Peyer's patch (tissue), 4 donors: ENCODE measurements at regions not wholly inside any gene's neighbourhood (a gene's known extent, or its start where the extent isn't known, plus 50 kb on each side); places are given as distances from the start of the nearest gene placed in this dataset.

Experiments
- DNase-seq, 3 donors: peaks; one replicate each; pipeline ENCODE4 v3.0.0-alpha.2; 2017 to 2019
- H3K27ac ChIP-seq, 4 donors: fragments of 200-600 bp; sonication (generic); one replicate each; pipeline ENCODE4 v1.5.1; 2016 to 2019
- H3K27me3 ChIP-seq, 2 donors: fragments of 200-600 bp; sonication (generic); one replicate each; pipeline ENCODE4 v1.5.1; 2019
- H3K36me3 ChIP-seq, 3 donors: fragments of 200-600 bp; sonication (generic); one replicate each; pipeline ENCODE4 v1.5.1; 2016 to 2019
- H3K4me1 ChIP-seq, 4 donors: fragments of 200-600 bp; sonication (generic); one replicate each; pipeline ENCODE4 v1.5.1; 2016 to 2019
- H3K4me3 ChIP-seq, 4 donors: fragments of 200-600 bp; sonication (generic); 1 replicate in 3 of 4; 2 replicates in 1 of 4; pipeline ENCODE4 v1.5.1; 2016 to 2019; ENCODE audit warnings: mild to moderate bottlenecking in 1 of 4
- H3K9me3 ChIP-seq, 4 donors: fragments of 200-600 bp; sonication (generic); one replicate each; pipeline ENCODE4 v1.5.1; 2016 to 2019; ENCODE audit warnings: mild to moderate bottlenecking in 1 of 4
- POLR2A ChIP-seq, 2 donors: fragments of 450-650 bp; IDR thresholded peaks; one replicate each; pipeline ENCODE4 v1.5.1; 2017; ENCODE audit warnings: antibody characterized with exemption in 2 of 2, mild to moderate bottlenecking in 2 of 2, moderate library complexity in 2 of 2
- TF ChIP-seq, protein P1 (sequence below), 6 experiments: fragments of 450-650 bp in 4 of 6; fragments of 200-600 bp in 2 of 6; sonication (generic) in 1 of 6; IDR thresholded peaks; one replicate each; pipeline ENCODE4 v1.5.1; 2017 to 2019; ENCODE audit warnings: antibody characterized with exemption in 6 of 6, mild to moderate bottlenecking in 3 of 6, moderate library complexity in 1 of 6

DNA sequence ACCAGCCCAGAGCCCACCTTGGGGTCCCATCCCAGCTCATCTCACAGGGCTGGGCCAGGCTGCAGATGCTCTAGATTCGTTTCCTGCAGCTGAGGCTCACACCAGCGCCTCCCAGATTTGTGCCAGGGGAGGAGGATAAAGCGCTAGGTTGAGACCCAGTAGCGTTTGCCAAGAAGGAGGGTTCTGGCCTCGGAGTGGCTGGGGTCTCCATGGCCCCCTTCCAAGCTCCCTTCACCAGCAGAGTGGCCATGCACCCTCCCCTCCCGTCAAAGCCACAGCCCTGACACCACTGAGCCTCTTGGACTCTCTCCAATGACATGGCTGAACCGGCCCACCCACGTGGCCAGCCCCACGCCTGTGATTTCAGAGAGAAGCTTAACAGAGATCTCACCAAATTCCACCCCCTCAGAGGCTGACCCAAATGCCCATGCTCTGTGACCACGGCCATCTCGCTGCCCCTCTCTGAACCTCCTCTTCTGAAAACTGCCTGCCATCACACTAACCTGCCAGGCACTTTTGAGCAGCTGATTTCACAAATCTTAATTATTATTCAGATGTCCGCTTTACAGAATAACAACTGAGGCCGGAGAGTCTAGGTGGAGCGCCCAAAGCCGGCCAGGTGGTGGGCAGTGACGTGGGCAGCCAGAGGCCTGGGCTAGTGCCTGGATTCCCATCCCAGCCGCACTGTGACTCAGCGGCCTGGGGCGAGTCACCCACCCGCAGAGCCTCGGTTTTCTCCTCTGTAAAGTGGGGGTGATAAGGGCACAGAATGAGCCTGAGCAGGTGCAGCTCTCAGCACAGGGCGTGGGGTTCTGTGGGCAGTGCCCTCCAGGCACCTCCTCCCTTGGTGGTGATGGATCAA lies 155.7 kb downstream of the C9orf50 start:
- no peaks in the 10 kb centered on the region for H3K9me3 ChIP-seq
- TF ChIP-seq, protein P1, sequence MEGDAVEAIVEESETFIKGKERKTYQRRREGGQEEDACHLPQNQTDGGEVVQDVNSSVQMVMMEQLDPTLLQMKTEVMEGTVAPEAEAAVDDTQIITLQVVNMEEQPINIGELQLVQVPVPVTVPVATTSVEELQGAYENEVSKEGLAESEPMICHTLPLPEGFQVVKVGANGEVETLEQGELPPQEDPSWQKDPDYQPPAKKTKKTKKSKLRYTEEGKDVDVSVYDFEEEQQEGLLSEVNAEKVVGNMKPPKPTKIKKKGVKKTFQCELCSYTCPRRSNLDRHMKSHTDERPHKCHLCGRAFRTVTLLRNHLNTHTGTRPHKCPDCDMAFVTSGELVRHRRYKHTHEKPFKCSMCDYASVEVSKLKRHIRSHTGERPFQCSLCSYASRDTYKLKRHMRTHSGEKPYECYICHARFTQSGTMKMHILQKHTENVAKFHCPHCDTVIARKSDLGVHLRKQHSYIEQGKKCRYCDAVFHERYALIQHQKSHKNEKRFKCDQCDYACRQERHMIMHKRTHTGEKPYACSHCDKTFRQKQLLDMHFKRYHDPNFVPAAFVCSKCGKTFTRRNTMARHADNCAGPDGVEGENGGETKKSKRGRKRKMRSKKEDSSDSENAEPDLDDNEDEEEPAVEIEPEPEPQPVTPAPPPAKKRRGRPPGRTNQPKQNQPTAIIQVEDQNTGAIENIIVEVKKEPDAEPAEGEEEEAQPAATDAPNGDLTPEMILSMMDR (IDR thresholded peaks at IDR 0.05): no peak
- no peak for TF ChIP-seq POLR2A (IDR thresholded peaks at IDR 0.05)
- no peak overlapping the region for H3K4me3 ChIP-seq
- peak overlapping the region in 3 of 4 donors; percentile 1 to 16 (median 7) for H3K27ac ChIP-seq
- no peaks in the 10 kb centered on the region for H3K27me3 ChIP-seq
- H3K4me1 ChIP-seq: peaks cover 8 to 32% (median 10%) of the 10 kb centered on the region in 4 donors
- DNase-seq: no peak
- no peaks in the 10 kb centered on the region for H3K36me3 ChIP-seq

DNA sequence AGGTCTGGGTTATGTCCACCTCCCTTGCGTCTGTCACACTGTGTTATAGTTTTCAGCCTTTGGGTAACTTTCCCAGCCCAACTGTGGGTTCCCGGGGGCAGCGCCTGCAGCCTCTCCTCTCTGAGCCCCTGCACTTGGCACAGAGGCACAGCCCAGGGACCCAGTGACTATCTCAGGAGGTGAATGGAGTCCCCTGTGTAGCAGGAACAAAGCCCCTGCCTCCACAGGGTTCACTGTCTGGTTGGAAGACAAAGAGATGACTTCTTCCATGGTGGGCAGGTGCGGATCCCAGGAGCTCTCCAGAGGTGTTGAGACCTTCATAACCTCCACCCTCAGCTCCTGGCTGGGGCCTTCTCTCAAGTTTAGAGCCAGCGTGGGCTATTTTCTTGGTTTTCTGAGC lies 156.9 kb downstream of the C9orf50 start:
- Histone ChIP-seq H3K9me3 (no peaks in the 10 kb centered on the region), H3K4me1 (peaks cover 18 to 43% (median 20%) of the 10 kb centered on the region in 4 donors), H3K36me3 (no peaks in the 10 kb centered on the region), H3K27ac (no peak overlapping the region), H3K27me3 (no peaks in the 10 kb centered on the region), H3K4me3 (no peak overlapping the region)
- no peak for DNase-seq
- TF ChIP-seq, protein P1 (IDR thresholded peaks at IDR 0.05): no peak

DNA sequence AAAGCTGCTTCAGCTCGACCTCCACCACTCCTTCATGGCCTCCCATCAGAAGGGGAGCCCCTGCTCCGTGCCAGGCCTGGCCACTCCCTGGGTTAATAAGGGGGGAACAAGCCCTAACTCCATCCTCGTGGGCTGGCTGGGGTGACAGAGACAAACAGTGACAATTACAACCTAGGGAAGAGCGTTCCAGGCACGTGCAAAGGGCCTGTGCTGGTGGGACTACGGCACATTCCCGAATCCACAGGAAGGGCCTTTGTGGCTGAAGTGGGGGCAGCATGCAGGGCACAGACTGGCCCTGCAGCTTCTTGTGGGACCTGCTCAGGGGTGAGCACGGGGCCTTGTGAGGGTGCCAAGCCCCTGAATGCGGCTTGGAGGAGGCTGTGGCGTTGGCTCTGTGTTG lies 157.4 kb downstream of the C9orf50 start:
- peaks cover 20 to 48% (median 26%) of the 10 kb centered on the region in 4 donors for H3K4me1 ChIP-seq
- H3K27ac ChIP-seq: no peak overlapping the region

DNA sequence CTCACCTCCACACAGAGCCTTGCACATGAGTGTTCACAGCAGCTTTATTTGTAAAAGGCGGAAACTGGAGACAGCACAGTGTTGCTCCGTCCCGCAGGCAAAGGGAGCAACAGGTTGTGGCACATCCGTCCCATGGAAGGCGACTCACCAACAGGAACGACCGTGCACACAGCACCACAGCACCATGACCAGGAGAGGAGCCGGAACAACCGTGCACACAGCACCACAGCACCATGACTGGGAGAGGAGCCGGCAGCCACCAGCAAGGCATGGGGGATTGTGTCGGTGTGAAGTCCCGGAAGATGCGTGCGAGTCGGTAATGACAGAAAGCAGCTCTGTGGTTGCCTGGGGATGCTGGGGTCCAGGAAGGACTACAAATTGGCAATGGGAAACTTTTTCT lies 158.5 kb downstream of the C9orf50 start:
- no peaks in the 10 kb centered on the region for H3K36me3 ChIP-seq

More for the DNA sequence above, 157.4 kb downstream of the C9orf50 start:
- Histone ChIP-seq H3K27me3 (no peaks in the 10 kb centered on the region), H3K9me3 (no peaks in the 10 kb centered on the region), H3K36me3 (no peaks in the 10 kb centered on the region), H3K4me3 (no peak overlapping the region)
- TF ChIP-seq, protein P1 (IDR thresholded peaks at IDR 0.05): no peak
- no peak for TF ChIP-seq POLR2A (IDR thresholded peaks at IDR 0.05)
- no peak for DNase-seq

DNA sequence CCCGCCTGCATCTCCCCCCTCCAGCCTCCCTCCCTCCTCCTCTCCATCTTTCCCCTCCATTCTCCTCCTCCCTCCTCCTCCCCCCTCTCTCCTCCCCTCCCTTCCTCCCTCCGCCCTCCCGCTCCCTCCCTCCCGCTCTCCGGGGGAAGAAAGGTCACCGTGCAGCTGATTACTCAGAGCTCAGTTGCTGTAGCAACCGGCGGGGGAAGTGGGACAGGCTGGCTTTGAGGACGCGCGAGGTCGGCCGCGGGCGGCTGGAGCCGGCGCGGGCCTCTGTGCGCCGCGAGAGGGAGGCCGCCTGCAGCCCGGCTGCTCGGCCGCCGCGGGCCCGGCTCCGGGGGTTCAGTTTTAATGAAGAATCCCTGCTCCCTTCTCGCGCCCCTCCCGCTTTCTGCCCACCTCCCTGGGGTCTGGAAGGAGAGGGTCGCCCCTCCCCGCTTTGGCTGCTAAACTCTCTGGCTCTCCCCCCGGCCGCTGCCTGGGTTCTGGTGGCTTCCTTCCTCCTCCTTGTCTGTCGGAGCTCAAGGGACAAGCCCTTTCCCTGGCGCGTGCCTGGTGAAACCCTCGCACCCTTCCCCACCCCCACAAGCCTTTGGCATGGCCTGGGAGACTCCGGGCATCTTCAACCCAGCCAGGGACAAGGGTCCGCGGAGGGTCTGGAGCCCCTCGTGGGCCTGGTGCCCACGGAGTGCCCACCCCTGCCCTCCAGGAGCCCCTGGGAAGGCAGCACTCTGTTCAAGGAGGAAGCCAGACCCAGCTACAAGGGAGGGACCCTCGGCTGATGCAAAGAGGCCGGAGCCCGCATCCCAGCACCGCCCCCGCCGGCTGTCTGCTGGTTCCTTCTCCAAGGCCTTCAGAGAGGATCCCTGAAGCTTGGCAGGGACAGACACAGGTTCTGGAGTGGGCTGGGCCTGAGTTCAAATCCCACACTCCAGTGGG lies 160.3 kb downstream of the C9orf50 start:
- peak; percentile 92 to 97 (median 94) for DNase-seq
- peaks cover 20 to 51% (median 27%) of the 10 kb centered on the region in 4 donors for H3K4me1 ChIP-seq
- TF ChIP-seq POLR2A (IDR thresholded peaks at IDR 0.05): peak; percentile 28 to 83
- TF ChIP-seq, protein P1 (IDR thresholded peaks at IDR 0.05): peak in 3 of 6 experiments; percentile 32 to 48 (median 39)
- no peaks in the 10 kb centered on the region for H3K36me3 ChIP-seq
- H3K4me3 ChIP-seq: peak overlapping the region; percentile 32 to 63 (median 46)
- no peaks in the 10 kb centered on the region for H3K9me3 ChIP-seq
- H3K27ac ChIP-seq: peak overlapping the region; percentile 79 to 96 (median 93)
- H3K27me3 ChIP-seq: no peaks in the 10 kb centered on the region

More for the DNA sequence above, 158.5 kb downstream of the C9orf50 start:
- no peaks in the 10 kb centered on the region for H3K9me3 ChIP-seq
- no peaks in the 10 kb centered on the region for H3K27me3 ChIP-seq
- TF ChIP-seq, protein P1 (IDR thresholded peaks at IDR 0.05): no peak
- TF ChIP-seq POLR2A (IDR thresholded peaks at IDR 0.05): no peak
- H3K4me1 ChIP-seq: peaks cover 20 to 59% (median 27%) of the 10 kb centered on the region in 4 donors
- no peak overlapping the region for H3K27ac ChIP-seq
- DNase-seq: no peak
- no peak overlapping the region for H3K4me3 ChIP-seq
